GM19328 (cell line): ENCODE measurements at regions not wholly inside any gene's neighbourhood (a gene's known extent, or its start where the extent isn't known, plus 50 kb on each side); places are given as distances from the start of the nearest gene placed in this dataset.
"Not testable (repeated sequence)": the region's sequence is repeated elsewhere in the genome, so short reads cannot be mapped to it uniquely, and the experiment has no call there.

Experiments used
- ATAC-seq: cut with Tn5 transposase; IDR thresholded peaks from one replicate; pipeline ENCODE4 v1.9.1; 2021; ENCODE audit warnings: mild to moderate bottlenecking, moderate library complexity; ENCODE audit not compliant: unreplicated experiment

DNA sequence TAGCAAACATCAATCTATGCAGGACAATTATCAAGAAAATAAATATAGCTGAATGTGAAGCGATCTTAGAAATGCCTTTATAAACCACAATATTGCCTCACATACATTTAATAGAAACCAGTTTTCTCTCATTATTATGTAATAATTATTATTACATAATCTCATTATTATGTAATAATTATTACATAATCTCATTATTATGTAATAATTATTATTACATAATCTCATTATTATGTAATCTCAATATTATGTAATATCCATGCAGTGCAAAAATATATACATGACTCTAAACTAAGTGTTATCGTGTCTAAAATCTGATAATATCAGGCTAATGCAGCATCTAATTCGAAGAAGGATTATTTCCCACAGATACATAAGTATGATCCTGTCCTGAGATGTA is 563.9 kb upstream of the SEMA6A start:
- ATAC-seq: no peak

DNA sequence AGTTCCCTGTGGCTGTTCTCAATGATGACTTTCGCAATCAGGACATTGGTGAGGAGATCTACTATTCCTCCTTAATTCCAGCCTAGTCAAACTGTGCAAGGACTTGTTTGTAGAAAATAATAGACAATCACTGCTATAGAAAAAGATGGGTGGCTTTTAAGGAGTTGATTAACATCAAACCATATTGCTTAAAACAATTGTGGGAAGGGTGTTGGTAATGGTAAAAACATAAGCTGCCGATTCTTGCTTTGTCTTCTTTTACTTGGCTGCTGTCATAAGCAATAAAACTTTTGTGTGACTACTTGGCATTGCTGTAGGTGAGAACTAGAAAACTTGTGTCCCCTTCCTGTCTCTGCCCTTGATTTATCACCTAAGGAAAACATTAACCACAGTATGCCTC is 561.2 kb upstream of the SEMA6A start:
- ATAC-seq: no peak

- ATAC-seq: no peak
These were observed 558.6 kb upstream of the SEMA6A start for GRCh38 chr5:117133198-117133597.

- no peak for ATAC-seq
These were observed 557.3 kb upstream of the SEMA6A start for GRCh38 chr5:117131876-117132275.

DNA sequence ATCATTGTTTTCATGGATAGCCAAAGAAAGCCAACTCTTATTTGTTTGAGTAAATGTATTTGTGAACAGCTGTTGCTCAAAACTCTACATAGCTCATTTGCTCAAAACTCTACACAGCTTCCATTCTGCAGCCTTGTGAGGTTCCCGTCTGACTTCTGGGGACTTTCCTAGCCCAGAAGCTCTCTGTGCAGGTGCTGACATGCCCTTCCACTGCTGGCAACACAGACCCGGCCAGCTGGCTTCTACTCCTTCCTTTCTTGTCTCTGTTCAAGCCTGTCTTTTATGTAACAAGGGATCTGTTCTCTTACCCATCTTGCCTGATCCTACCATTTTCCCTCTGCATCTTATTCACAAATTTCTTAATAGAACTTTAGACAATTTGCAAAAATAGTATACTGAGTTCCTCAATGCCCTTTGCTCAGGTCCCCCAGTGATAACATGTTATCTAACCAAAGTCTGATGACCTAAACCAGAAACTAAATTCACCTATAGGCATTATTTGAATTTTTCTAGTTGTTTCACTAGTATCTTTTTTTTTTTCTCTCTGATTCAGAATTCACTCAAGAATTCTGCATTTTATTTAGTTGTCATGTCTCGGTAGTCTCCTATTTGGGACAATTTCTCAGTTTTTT is 556.5 kb upstream of the SEMA6A start:
- peak; percentile 92 for ATAC-seq

- no peak for ATAC-seq
These were observed 543.9 kb upstream of the SEMA6A start for GRCh38 chr5:117118499-117118898.

DNA sequence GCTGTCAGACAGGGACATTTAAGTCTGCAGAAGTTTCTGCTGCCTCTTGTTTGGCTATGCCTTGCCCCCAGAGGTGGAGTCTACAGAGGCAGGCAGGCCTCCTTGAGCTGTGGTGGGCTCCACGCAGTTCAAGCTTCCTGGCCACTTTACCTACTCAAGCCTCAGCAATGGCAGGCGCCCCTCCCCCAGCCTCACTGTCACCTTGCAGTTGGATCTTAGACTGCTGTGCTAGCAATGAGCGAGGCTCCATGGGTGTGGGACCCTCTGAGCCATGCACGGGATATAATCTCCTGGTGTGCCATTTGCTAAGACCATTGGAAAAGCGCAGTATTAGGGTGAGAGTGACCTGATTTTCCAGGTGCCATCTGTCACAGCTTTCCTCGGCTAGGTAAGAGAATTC is 542.7 kb upstream of the SEMA6A start:
- ATAC-seq: not testable (repeated sequence)

DNA sequence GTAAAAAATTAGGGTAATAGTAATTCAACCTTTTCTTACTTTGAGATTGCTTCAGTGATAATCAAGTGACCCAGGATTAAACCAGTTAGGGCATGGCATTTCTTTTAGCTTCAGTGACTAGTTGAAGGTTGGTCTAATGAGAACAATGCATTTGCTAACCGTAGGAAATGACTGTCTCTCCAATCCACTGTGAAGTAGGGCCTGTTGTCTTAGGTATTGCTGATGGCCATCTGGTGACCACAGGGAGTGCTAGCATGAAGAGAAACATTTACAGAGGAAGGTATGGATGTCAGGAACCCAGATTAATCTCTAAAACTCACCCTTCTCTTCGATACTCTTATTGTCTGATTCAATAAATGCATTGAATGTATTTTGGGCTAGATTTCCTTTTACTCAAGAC is 535.9 kb upstream of the SEMA6A start:
- no peak for ATAC-seq

DNA sequence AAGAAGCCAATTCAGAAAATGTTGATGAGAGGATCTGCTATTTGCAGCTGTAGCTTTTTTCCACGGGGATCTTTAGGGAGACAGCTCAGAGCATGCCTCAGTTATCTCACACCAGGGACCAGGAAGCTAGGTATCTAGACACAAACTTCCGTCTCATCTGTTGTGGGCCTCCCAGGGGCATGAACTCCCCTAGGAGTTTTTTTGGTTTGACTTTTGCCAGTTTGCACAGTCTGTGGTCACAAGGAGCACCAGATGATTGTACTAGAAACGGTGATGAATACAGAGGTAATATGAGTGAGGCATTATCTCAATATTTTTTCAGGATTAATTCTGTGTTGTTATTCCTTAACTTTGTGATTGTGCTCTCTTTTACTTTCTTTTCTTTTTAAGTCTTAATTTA is 533.2 kb upstream of the SEMA6A start:
- ATAC-seq: no peak

GRCh38 chr5:117103703-117104102 is 529.1 kb upstream of the SEMA6A start:
- ATAC-seq: no peak

DNA sequence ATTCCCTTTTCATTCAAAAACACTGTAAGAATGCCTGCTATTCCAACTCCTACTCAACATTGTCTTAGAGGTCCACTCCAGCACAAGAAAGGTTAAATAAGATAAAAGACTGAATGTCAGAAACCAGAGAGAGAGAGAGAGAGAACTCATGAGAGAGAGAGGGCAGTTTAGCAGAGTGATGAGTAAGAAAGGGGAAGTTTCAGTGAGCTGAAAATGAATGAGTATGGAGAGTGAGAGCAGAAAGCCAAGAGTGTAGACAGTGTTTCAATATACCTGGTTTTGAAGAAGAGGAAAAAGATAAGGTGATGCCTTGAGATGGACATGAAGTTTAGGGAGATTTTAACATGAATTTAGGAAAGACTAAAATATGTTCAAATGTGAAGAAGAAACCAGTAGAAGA is 528.0 kb upstream of the SEMA6A start:
- ATAC-seq: no peak

- ATAC-seq: no peak
These were observed 525.6 kb upstream of the SEMA6A start for GRCh38 chr5:117100176-117100575.

GRCh38 chr5:117098094-117098493 is 523.5 kb upstream of the SEMA6A start:
- ATAC-seq: no peak

DNA sequence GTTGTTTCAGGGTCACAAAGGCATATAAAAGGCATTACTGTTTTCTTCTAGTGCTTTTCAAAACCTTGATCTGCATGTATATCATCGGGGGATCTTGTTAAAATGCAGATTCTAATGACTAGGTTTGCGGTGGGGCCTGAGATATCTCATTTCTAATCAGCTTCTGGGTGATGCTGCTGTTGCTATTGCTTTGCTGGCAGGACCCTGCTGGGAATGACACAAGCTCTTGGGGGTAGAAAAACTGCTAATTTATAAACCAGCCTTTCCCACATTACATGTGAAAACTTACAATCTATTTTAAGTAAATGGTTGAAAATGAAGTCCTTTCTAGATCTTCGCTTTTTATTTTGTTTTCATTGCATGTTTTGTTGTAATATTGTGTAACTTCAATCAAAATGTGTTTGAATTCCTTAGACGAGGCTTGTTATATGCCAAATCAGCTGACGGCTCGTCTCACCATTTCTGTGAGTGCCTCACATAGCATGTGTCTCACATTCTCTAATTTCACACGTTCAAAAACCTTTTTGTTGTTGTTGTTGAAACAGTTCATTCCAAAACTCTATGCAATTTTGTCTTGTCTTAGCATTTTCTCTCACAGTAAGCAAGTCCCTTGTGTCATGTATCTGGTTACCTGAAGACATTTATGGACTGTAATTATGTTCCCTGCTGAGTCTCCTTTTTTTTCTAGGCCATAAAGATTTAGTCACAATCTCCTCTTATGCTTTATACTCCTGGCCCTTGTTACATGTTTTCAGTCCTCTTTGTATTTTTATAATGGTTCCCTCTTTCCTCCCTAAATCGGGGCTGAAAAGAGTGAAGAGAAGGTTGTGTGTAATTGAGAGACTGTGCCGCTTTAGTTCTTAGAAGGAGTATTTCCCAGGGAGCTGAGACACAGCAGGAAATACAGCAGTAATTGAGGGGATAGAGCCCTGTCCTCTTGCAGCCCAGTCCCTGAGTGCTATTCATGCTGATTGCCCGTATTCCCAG is 521.0 kb upstream of the SEMA6A start:
- no peak for ATAC-seq

DNA sequence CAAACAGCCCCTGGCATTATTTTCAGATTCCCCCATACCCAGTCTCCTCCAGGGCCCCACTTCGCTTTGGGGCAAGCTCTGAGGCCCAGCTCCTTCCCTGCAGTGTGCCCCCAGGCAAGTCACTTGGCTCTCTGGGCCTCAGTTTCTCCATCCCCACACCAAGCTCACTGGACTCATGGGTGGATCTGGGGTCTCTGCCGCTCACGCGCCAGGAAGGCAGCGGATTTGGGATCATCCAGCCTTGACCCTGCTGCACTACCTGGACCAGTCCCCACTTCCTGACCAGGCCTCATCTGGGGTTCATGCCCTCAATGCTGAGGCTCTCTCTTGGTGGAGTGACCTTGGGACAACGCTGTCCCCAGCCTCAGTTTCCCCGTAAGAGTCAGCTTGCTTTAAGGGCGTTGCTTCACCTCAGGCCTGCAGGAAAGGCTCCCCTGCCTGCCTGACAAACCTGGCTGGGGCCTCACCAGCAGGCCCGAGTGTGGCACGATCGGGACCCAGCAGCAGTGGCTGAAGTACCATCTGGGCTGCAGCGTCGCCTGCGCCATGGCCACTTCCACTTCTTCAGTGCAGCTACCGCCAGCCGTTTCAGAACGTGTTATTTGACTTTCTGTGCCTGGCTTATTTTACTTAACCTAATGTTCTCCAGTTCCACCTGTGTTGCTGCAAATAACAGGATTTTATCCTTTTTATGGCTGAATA is 519.6 kb upstream of the SEMA6A start:
- ATAC-seq: no peak

GRCh38 chr5:117093653-117094052 is 519.0 kb upstream of the SEMA6A start:
- ATAC-seq: no peak

- ATAC-seq: no peak
These were observed 514.4 kb upstream of the SEMA6A start for GRCh38 chr5:117089001-117089400.

DNA sequence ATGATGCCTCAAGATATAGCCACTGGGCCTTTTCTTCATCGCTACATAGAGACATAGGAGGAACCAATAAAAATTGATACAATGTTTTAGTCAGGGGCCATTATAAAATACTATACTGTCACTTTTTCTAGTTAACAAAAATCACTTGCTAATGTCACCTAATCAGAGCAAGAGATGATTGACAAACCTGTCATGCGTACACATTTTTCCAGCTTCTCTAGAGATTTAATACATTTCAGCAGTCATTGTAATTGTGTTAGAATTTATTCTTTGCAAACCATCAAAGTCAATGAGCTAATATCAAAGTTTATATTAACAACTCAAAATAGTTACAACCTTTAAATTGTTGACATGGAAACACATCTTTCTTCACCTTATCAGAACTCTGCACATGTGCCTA is 513.6 kb upstream of the SEMA6A start:
- no peak for ATAC-seq

- no peak for ATAC-seq
These were observed 509.4 kb upstream of the SEMA6A start for GRCh38 chr5:117084067-117084466.

DNA sequence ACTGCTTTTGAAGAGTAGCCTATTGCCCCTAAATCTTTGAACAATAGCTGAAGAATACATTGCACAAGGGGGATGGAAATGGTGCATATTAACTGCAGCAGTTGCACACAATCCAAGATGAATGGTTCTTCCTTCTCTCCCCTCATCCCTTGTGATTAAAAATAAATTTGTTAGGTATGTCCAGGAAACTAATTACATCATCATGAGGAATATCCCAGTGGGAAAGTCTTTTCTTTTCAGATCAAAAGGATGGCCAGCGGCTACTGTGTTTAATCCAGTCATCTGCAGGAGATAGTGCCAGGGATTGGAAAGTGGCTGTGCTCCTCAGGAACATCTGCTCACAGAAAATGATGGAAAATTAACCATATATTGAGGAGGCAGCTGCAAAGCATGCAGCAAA is 508.4 kb upstream of the SEMA6A start:
- ATAC-seq: no peak

GRCh38 chr5:117077142-117077541 is 502.5 kb upstream of the SEMA6A start:
- no peak for ATAC-seq

GRCh38 chr5:117072439-117072838 is 497.8 kb upstream of the SEMA6A start:
- ATAC-seq: no peak
